HepG2 (cell line): ENCODE measurements at regions not wholly inside any gene's neighbourhood (a gene's known extent, or its start where the extent isn't known, plus 50 kb on each side); places are given as distances from the start of the nearest gene placed in this dataset.

Experiments
- ATAC-seq: fragments of 200-7000 bp; cut with Tn5 transposase; 3 replicates; pipeline ENCODE4 v1.9.1; 2020; ENCODE audit warnings: mild to moderate bottlenecking, moderate library complexity
- BruUV-seq: library from RNA; stranded (reverse); fragments of 400-500 nt; replicated peaks from 2 replicates; lab custom pipeline; 2021; lab: Mats Ljungman, UMichigan
- CTCF ChIA-PET: fragments of 300-600 bp; formaldehyde crosslinking; extraction: SDS; loops from one replicate; lab custom pipeline; 2021; ENCODE audit warnings: low total read pairs, inconsistent platforms, low intra/inter-chr PET ratio; lab: Yijun Ruan, JAX
- POLR2A ChIA-PET: fragments of 350-600 bp; sonication (Branson Sonifier 250); formaldehyde crosslinking; loops from one replicate; lab custom pipeline; 2020; ENCODE audit warnings: antibody characterized with exemption, inconsistent platforms; lab: Yijun Ruan, JAX
- DNase-seq: peaks from one replicate; pipeline ENCODE4 v3.0.0-alpha.2; 2015; ENCODE audit warnings: low spot score
- FAIRE-seq: peaks from 3 replicates; lab custom pipeline; 2011; peaks lifted over from hg19 to GRCh38; lab: Jason Lieb, UNC
- H2AFZ ChIP-seq: one replicate; pipeline ENCODE4 v1.6.1; 2011; ENCODE audit warnings: low read length, inconsistent platforms
- H3K27ac ChIP-seq: fragments of 300-600 bp; 3 replicates; pipeline ENCODE4 v1.8.0; 2011; ENCODE audit warnings: mixed run types, mild to moderate bottlenecking, mixed read lengths, low read length, inconsistent platforms; ENCODE audit not compliant: insufficient read depth; ENCODE audit errors: extremely low read length
- H3K27me3 ChIP-seq, 2 experiments: fragments of 200-600 bp in 1 of 2; 2 replicates in 1 of 2; 3 replicates in 1 of 2; pipeline versions ENCODE4 v1.6.0 to v1.8.0; 2011; ENCODE audit warnings: low read length in 2 of 2, mild to moderate bottlenecking in 2 of 2, moderate library complexity in 2 of 2, inconsistent platforms in 1 of 2; ENCODE audit not compliant: insufficient read depth in 2 of 2, control insufficient read depth in 1 of 2
- H3K36me3 ChIP-seq, 2 experiments: fragments of 200-600 bp in 1 of 2; replicated peaks in 1 of 2; 2 replicates in 1 of 2; 3 replicates in 1 of 2; pipeline versions ENCODE4 v1.5.1 to v1.8.0; 2011; ENCODE audit warnings: low read length in 2 of 2, inconsistent platforms in 1 of 2; ENCODE audit not compliant: insufficient read depth in 2 of 2, control insufficient read depth in 1 of 2
- H3K4me1 ChIP-seq: 2 replicates; pipeline ENCODE4 v1.5.1; 2012; ENCODE audit warnings: low read length, inconsistent platforms; ENCODE audit not compliant: insufficient read depth
- H3K4me2 ChIP-seq: 2 replicates; pipeline ENCODE4 v1.6.0; 2011; ENCODE audit warnings: low read depth, low read length, inconsistent platforms
- H3K4me3 ChIP-seq, 3 experiments: fragments of 200-600 bp in 1 of 3; sonication (generic), shearing (Covaris generic) in 1 of 3; replicated peaks in 1 of 3; 2 replicates each; pipeline ENCODE4 v1.5.1; 2011 to 2016; ENCODE audit warnings: low read length in 3 of 3, inconsistent platforms in 2 of 3, low read depth in 2 of 3, mild to moderate bottlenecking in 2 of 3, control low read depth in 1 of 3, mixed read lengths in 1 of 3; ENCODE audit not compliant: insufficient read depth in 1 of 3
- H3K79me2 ChIP-seq: one replicate; pipeline ENCODE4 v1.6.1; 2011; ENCODE audit warnings: low read length, inconsistent platforms; ENCODE audit not compliant: insufficient read depth
- H3K9ac ChIP-seq: 2 replicates; pipeline ENCODE4 v1.6.0; 2011; ENCODE audit warnings: mild to moderate bottlenecking, low read depth, low read length, inconsistent platforms; ENCODE audit not compliant: insufficient read depth
- H3K9me3 ChIP-seq: 2 replicates; pipeline ENCODE4 v1.5.1; 2012; ENCODE audit warnings: mild to moderate bottlenecking, low read length
- H4K20me1 ChIP-seq: 2 replicates; pipeline ENCODE4 v1.6.0; 2011; ENCODE audit warnings: inconsistent platforms, mild to moderate bottlenecking, low read length, moderate library complexity; ENCODE audit not compliant: insufficient read depth
- MEIS2 ChIP-seq: sonication (generic); formaldehyde crosslinking; IDR thresholded peaks from 2 replicates; pipeline ENCODE4 v1.9.0; 2021; ENCODE audit warnings: mild to moderate bottlenecking, missing genetic modification reagents
- NPAS2 ChIP-seq: sonication (generic); formaldehyde crosslinking; IDR thresholded peaks from 2 replicates; pipeline ENCODE4 v1.8.0; 2022; ENCODE audit warnings: mild to moderate bottlenecking, missing genetic modification reagents, borderline replicate concordance
- RBM39 ChIP-seq: fragments of 200-400 bp; formaldehyde crosslinking; IDR thresholded peaks from one replicate; pipeline ENCODE4 v1.6.1; 2018; ENCODE audit warnings: antibody characterized with exemption, mild to moderate bottlenecking, low read depth, low read length; ENCODE audit not compliant: poor library complexity, severe bottlenecking
- ZFP36L2 ChIP-seq: sonication (generic); formaldehyde crosslinking; IDR thresholded peaks from 2 replicates; pipeline ENCODE4 v1.4.0; 2020; ENCODE audit warnings: missing genetic modification reagents
- ZNF362 ChIP-seq: sonication (generic); formaldehyde crosslinking; IDR thresholded peaks from 2 replicates; pipeline ENCODE4 v1.4.0; 2020; ENCODE audit warnings: missing genetic modification reagents, mild to moderate bottlenecking, borderline replicate concordance
- ZNF441 ChIP-seq: sonication (generic); formaldehyde crosslinking; IDR thresholded peaks from 2 replicates; pipeline ENCODE4 v1.7.0; 2021; ENCODE audit warnings: missing genetic modification reagents, borderline replicate concordance
- WGBS: methylation state at CpG from one replicate; pipeline ENCODE4 v1.1.6; 2017; ENCODE audit warnings: low lambda C conversion rate; 5-methylcytosine and 5-hydroxymethylcytosine counted together
- in situ Hi-C: cut with HindIII; loops from 2 replicates; pipeline ENCODE4 v1.10.0; 2017; ENCODE audit warnings: low pct_unique_long_range_greater_than_20kb; ENCODE audit not compliant: extremely low pct_ligation_motif_present
- intact Hi-C: fragments of 100-400 bp; cut with micrococcal nuclease; formaldehyde crosslinking; loops from one replicate; pipeline ENCODE4 v1.10.0; 2022; ENCODE audit not compliant: unreplicated experiment
- TF ChIP-seq, protein P1 (sequence below): IDR thresholded peaks from 2 replicates; pipeline ENCODE4 v1.6.1; 2016; ENCODE audit warnings: low read depth
- TF ChIP-seq, protein P2 (sequence below): sonication (generic); formaldehyde crosslinking; IDR thresholded peaks from 2 replicates; pipeline ENCODE4 v1.4.0; 2020; ENCODE audit warnings: missing genetic modification reagents

GRCh38 chr20:18974660-18975059 is 161.1 kb downstream of the SCP2D1 start:
- Histone ChIP-seq H3K27ac (no peak overlapping the region), H3K36me3 (no peaks in the 10 kb centered on the region), H3K9ac (no peak overlapping the region), H3K4me1 (no peaks in the 10 kb centered on the region), H3K4me3 (no peak overlapping the region), H3K4me2 (no peak overlapping the region), H4K20me1 (no peaks in the 10 kb centered on the region), H3K79me2 (no peaks in the 10 kb centered on the region), H3K27me3 (no peaks in the 10 kb centered on the region), H3K9me3 (no peaks in the 10 kb centered on the region), H2AFZ (no peak overlapping the region)
- BruUV-seq = no TSS peak
- intact Hi-C loops = no loop called here
- WGBS = 12% methylated on average over 1 of the region's 1 CpG
- DNase-seq (no peak), FAIRE-seq (no peak), ATAC-seq (no peak)
- CTCF ChIA-PET = no interaction called here
- POLR2A ChIA-PET = no interaction called here
- no peak for TF ChIP-seq NPAS2 (CRISPR knock-in tag)
- TF ChIP-seq, protein P1, sequence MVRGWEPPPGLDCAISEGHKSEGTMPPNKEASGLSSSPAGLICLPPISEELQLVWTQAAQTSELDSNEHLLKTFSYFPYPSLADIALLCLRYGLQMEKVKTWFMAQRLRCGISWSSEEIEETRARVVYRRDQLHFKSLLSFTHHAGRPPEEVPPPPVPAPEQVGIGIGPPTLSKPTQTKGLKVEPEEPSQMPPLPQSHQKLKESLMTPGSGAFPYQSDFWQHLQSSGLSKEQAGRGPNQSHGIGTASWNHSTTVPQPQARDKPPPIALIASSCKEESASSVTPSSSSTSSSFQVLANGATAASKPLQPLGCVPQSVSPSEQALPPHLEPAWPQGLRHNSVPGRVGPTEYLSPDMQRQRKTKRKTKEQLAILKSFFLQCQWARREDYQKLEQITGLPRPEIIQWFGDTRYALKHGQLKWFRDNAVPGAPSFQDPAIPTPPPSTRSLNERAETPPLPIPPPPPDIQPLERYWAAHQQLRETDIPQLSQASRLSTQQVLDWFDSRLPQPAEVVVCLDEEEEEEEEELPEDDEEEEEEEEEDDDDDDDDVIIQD (CRISPR knock-in tag) = no peak
- no peak for TF ChIP-seq MEIS2
- TF ChIP-seq, protein P2, sequence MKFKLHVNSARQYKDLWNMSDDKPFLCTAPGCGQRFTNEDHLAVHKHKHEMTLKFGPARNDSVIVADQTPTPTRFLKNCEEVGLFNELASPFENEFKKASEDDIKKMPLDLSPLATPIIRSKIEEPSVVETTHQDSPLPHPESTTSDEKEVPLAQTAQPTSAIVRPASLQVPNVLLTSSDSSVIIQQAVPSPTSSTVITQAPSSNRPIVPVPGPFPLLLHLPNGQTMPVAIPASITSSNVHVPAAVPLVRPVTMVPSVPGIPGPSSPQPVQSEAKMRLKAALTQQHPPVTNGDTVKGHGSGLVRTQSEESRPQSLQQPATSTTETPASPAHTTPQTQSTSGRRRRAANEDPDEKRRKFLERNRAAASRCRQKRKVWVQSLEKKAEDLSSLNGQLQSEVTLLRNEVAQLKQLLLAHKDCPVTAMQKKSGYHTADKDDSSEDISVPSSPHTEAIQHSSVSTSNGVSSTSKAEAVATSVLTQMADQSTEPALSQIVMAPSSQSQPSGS (CRISPR knock-in tag) = no peak
- in situ Hi-C loops = no loop called here

- Histone ChIP-seq H3K4me2 (no peak overlapping the region), H3K79me2 (no peaks in the 10 kb centered on the region), H4K20me1 (no peaks in the 10 kb centered on the region), H3K9me3 (no peaks in the 10 kb centered on the region), H3K9ac (no peak overlapping the region), H3K4me1 (no peaks in the 10 kb centered on the region), H3K4me3 (no peak overlapping the region), H2AFZ (no peak overlapping the region), H3K36me3 (no peaks in the 10 kb centered on the region), H3K27me3 (no peaks in the 10 kb centered on the region), H3K27ac (no peak overlapping the region)
- no TSS peak for BruUV-seq
- intact Hi-C loops = no loop called here
- no peak for FAIRE-seq
- ATAC-seq = no peak
- in situ Hi-C loops = no loop called here
- POLR2A ChIA-PET = no interaction called here
- no peak for DNase-seq
- 11% methylated on average over 2 of the region's 2 CpGs for WGBS
- CTCF ChIA-PET = no interaction called here
- TF ChIP-seq RBM39 = no peak
- no peak for TF ChIP-seq ZNF441 (CRISPR knock-in tag)
- no peak for TF ChIP-seq ZFP36L2
- no peak for TF ChIP-seq ZNF362 (CRISPR knock-in tag)
Measured at GRCh38 chr20:18977441-18977840, 163.9 kb downstream of the SCP2D1 start.
